Esophagus muscularis mucosa (tissue), 4 donors: ENCODE measurements at regions not wholly inside any gene's neighbourhood (a gene's known extent, or its start where the extent isn't known, plus 50 kb on each side); places are given as distances from the start of the nearest gene placed in this dataset.

Source experiments
- DNase-seq: peaks from one replicate; pipeline ENCODE4 v3.0.0-alpha.2; 2017; ENCODE audit errors: extremely low spot score
- H3K27ac ChIP-seq, 4 donors: fragments of 200-600 bp; sonication (generic); replicated peaks in 1 of 4; 1 replicate in 3 of 4; 2 replicates in 1 of 4; pipeline ENCODE4 v1.5.1; 2016 to 2019; ENCODE audit warnings: mild to moderate bottlenecking in 1 of 4
- H3K27me3 ChIP-seq, 4 donors: fragments of 200-600 bp; sonication (generic); one replicate each; pipeline versions ENCODE4 v1.5.1 to v1.6.0; 2016 to 2019
- H3K36me3 ChIP-seq, 4 donors: fragments of 200-600 bp; sonication (generic); one replicate each; pipeline ENCODE4 v1.5.1; 2016 to 2019
- H3K4me1 ChIP-seq, 4 donors: fragments of 200-600 bp; sonication (generic); one replicate each; pipeline ENCODE4 v1.5.1; 2016 to 2019
- H3K4me3 ChIP-seq, 4 donors: fragments of 200-600 bp; sonication (generic); 1 replicate in 2 of 4; 2 replicates in 2 of 4; pipeline ENCODE4 v1.5.1; 2016 to 2019; ENCODE audit warnings: mild to moderate bottlenecking in 4 of 4, moderate library complexity in 1 of 4
- H3K9me3 ChIP-seq, 4 donors: fragments of 200-600 bp; sonication (generic); 1 replicate in 3 of 4; 2 replicates in 1 of 4; pipeline ENCODE4 v1.5.1; 2016 to 2019
- CTCF ChIP-seq, 3 experiments: fragments of 200-600 bp in 2 of 3; fragments of 450-650 bp in 1 of 3; sonication (generic) in 2 of 3; IDR thresholded peaks; one replicate each; pipeline ENCODE4 v1.5.1; 2017 to 2019; ENCODE audit warnings: antibody characterized with exemption in 3 of 3, mild to moderate bottlenecking in 2 of 3, moderate library complexity in 1 of 3
- EP300 ChIP-seq: sonication (generic); formaldehyde crosslinking; IDR thresholded peaks from one replicate; pipeline ENCODE4 v1.6.1; 2017; ENCODE audit warnings: antibody characterized with exemption
- POLR2A ChIP-seq: fragments of 450-650 bp; IDR thresholded peaks from one replicate; pipeline ENCODE4 v1.6.1; 2017; ENCODE audit warnings: antibody characterized with exemption, moderate library complexity, mild to moderate bottlenecking, low read depth
- POLR2AphosphoS5 ChIP-seq, 2 donors: sonication (generic); formaldehyde crosslinking; IDR thresholded peaks; one replicate each; pipeline ENCODE4 v1.6.1; 2017; ENCODE audit warnings: antibody characterized with exemption in 2 of 2
- WGBS: methylation state at CpG from one replicate; pipeline ENCODE4 v1.1.5; 2018; 5-methylcytosine and 5-hydroxymethylcytosine counted together
- intact Hi-C: fragments of 100-400 bp; cut with DNase I; formaldehyde crosslinking; loops from one replicate; pipeline ENCODE4 v1.15.1; 2023

DNA sequence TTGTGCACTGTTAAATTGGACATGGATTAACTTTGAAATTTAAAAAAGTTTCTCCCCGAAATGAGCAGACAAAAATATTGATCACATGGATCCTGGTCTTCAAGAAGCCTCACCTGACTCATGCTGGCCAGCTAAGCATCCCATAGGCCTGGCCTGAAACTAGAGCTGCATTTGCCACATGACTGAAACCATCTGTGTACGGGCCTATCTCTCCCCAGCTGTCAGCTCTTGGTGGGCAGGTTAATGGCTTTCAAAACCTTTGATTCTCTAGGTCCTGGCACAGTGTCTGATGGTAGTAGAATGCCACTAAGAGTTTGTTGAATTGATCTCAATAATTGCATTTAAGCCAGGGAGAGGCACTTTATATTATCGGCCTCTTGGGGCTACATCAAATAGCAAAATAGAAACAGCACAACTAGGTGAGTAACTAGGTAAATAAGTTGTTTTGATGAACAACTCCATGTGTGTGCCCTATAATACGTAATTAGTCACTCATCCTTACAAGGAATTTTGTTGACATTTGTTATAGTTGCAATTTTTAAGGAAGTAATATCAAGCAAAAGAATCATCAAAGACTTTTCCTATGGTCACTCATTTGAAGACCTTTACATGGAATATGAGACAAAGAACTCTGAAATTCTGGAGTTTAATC is 251.1 kb downstream of the SP3 start:
- Histone ChIP-seq H3K9me3 (no peaks in the 10 kb centered on the region), H3K4me1 (no peaks in the 10 kb centered on the region), H3K4me3 (no peak overlapping the region), H3K36me3 (no peaks in the 10 kb centered on the region), H3K27me3 (peaks cover 0 to 7% (median 0%) of the 10 kb centered on the region in 4 donors), H3K27ac (no peak overlapping the region)
- no peak for DNase-seq
- intact Hi-C loops = no loop called here
- no peak for TF ChIP-seq POLR2AphosphoS5 (IDR thresholded peaks at IDR 0.05)
- TF ChIP-seq POLR2A = no peak
- 83% methylated on average over 4 of the region's 4 CpGs for WGBS

GRCh38 chr2:173715441-173715840 is 249.7 kb downstream of the SP3 start:
- no peaks in the 10 kb centered on the region for H3K4me1 ChIP-seq
- no peaks in the 10 kb centered on the region for H3K36me3 ChIP-seq
- WGBS = 62% methylated on average over 5 of the region's 5 CpGs
- no peaks in the 10 kb centered on the region for H3K9me3 ChIP-seq
- no peak overlapping the region for H3K27ac ChIP-seq
- H3K27me3 ChIP-seq = peaks cover 0 to 11% (median 0%) of the 10 kb centered on the region in 4 donors
- TF ChIP-seq EP300 (no peak), POLR2A (no peak), CTCF (IDR thresholded peaks at IDR 0.05) (no peak), POLR2AphosphoS5 (IDR thresholded peaks at IDR 0.05) (no peak)
- intact Hi-C loops = no loop called here
- no peak for DNase-seq
- no peak overlapping the region for H3K4me3 ChIP-seq

- peaks cover 0 to 11% (median 0%) of the 10 kb centered on the region in 4 donors for H3K27me3 ChIP-seq
- TF ChIP-seq EP300 (no peak), POLR2AphosphoS5 (IDR thresholded peaks at IDR 0.05) (no peak), POLR2A (no peak), CTCF (IDR thresholded peaks at IDR 0.05) (no peak)
- H3K4me1 ChIP-seq = no peaks in the 10 kb centered on the region
- no peak for DNase-seq
- intact Hi-C loops = no loop called here
- H3K9me3 ChIP-seq = no peaks in the 10 kb centered on the region
- 73% methylated on average over 1 of the region's 1 CpG for WGBS
- H3K36me3 ChIP-seq = no peaks in the 10 kb centered on the region
- no peak overlapping the region for H3K4me3 ChIP-seq
- no peak overlapping the region for H3K27ac ChIP-seq
Observed at GRCh38 chr2:173716458-173717052, 248.6 kb downstream of the SP3 start.

DNA sequence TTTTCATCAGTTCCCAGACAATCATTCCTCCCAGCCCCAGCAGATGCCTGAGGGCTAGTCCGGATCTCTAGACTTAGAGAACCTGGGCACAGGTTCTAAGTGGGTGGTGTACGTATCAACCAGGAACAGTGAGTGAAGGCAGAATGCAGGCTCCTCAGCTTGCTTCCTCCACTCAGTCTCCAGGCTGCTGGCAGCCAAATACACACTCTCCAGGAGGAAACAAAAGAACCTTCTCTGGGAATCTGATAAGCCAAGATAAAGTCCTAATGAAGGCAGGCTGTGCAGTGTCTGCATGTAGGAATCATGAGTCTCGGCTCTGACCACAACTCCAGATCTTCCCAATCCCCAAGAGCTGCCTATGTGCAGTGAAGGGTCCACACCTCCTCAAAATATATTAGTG is 245.7 kb downstream of the SP3 start:
- TF ChIP-seq EP300 (no peak), POLR2A (no peak), CTCF (IDR thresholded peaks at IDR 0.05) (no peak), POLR2AphosphoS5 (IDR thresholded peaks at IDR 0.05) (no peak)
- peaks cover 0 to 11% (median 0%) of the 10 kb centered on the region in 4 donors for H3K27me3 ChIP-seq
- H3K27ac ChIP-seq = no peak overlapping the region
- intact Hi-C loops = no loop called here
- H3K36me3 ChIP-seq = no peaks in the 10 kb centered on the region
- no peak overlapping the region for H3K4me3 ChIP-seq
- no peaks in the 10 kb centered on the region for H3K4me1 ChIP-seq
- H3K9me3 ChIP-seq = no peaks in the 10 kb centered on the region
- 92% methylated on average over 3 of the region's 3 CpGs for WGBS
- no peak for DNase-seq

GRCh38 chr2:173720306-173720705 is 244.9 kb downstream of the SP3 start:
- DNase-seq = no peak
- Histone ChIP-seq H3K4me1 (no peaks in the 10 kb centered on the region), H3K27ac (no peak overlapping the region), H3K9me3 (no peaks in the 10 kb centered on the region), H3K27me3 (peaks cover 0 to 11% (median 0%) of the 10 kb centered on the region in 4 donors), H3K36me3 (no peaks in the 10 kb centered on the region), H3K4me3 (no peak overlapping the region)
- TF ChIP-seq EP300 = no peak
- TF ChIP-seq POLR2A = no peak
- no peak for TF ChIP-seq CTCF (IDR thresholded peaks at IDR 0.05)
- TF ChIP-seq POLR2AphosphoS5 (IDR thresholded peaks at IDR 0.05) = no peak
- WGBS = 36% methylated on average over 1 of the region's 1 CpG
- intact Hi-C loops = no loop called here
